ENCODE measurements at regions not wholly inside any gene's neighbourhood (a gene's known extent, or its start where the extent isn't known, plus 50 kb on each side); places are given as distances from the start of the nearest gene placed in this dataset.

DNA sequence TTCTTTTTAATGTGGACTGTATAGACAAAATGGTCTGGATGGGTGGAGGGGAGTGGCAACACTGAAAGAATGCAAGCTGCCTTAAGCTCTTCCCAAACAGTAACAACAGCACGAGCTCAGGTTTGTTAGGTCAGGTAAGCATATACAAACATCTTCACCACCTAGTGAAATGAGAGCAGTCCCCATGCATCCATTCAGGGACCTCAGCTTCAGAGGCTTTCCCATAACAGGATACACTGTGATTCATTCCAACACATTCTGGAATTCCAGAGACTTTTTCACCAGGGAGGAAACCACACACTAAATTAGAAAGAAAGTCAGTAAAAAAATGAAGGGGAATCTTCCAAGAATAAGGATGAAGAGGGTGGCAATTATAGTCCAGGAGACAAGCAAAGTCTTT, 50.4 kb upstream of the BZW1 start:
- Histone ChIP-seq H3K4me1 (ENCODE audit: insufficient read depth, low read length) (no peaks in the 10 kb centered on the region), H3K9me3 (ENCODE audit: insufficient read depth, low read length, severe bottlenecking) (no peaks in the 10 kb centered on the region), H4K20me1 (ENCODE audit: insufficient read depth, low read length) (no peaks in the 10 kb centered on the region), H3K36me3 (ENCODE audit: insufficient read depth, low read length) (no peaks in the 10 kb centered on the region), H3K4me2 (ENCODE audit: insufficient read depth, low read length) (no peak overlapping the region), H3K79me2 (ENCODE audit: insufficient read depth, low read length) (no peaks in the 10 kb centered on the region), H3K27me3 (ENCODE audit: insufficient read depth, low read length, poor library complexity) (peaks cover 10% of the 10 kb centered on the region), H2AFZ (ENCODE audit: low read depth, low read length) (no peak overlapping the region), H3K4me3 (ENCODE audit: low read depth in 1 of 2, low read length in 2 of 2) (no peak overlapping the region), H3K9ac (ENCODE audit: low read depth, low read length) (no peak overlapping the region), H3K27ac (ENCODE audit: low read length) (no peak overlapping the region)
- ATAC-seq (ENCODE audit: insufficient read depth, low read depth) (no peak), DNase-seq (no peak)
- no peak for TF ChIP-seq EZH2 (IDR thresholded peaks at IDR 0.05; ENCODE audit: borderline replicate concordance, low read depth, low read length, severe bottlenecking)
- TF ChIP-seq, protein P1, sequence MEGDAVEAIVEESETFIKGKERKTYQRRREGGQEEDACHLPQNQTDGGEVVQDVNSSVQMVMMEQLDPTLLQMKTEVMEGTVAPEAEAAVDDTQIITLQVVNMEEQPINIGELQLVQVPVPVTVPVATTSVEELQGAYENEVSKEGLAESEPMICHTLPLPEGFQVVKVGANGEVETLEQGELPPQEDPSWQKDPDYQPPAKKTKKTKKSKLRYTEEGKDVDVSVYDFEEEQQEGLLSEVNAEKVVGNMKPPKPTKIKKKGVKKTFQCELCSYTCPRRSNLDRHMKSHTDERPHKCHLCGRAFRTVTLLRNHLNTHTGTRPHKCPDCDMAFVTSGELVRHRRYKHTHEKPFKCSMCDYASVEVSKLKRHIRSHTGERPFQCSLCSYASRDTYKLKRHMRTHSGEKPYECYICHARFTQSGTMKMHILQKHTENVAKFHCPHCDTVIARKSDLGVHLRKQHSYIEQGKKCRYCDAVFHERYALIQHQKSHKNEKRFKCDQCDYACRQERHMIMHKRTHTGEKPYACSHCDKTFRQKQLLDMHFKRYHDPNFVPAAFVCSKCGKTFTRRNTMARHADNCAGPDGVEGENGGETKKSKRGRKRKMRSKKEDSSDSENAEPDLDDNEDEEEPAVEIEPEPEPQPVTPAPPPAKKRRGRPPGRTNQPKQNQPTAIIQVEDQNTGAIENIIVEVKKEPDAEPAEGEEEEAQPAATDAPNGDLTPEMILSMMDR (IDR thresholded peaks at IDR 0.05; ENCODE audit: borderline replicate concordance, extremely low read depth, low read length, poor library complexity, severe bottlenecking) = no peak

Data from DND-41 (cell line).